HG02610 (cell line): ENCODE measurements at regions not wholly inside any gene's neighbourhood (a gene's known extent, or its start where the extent isn't known, plus 50 kb on each side); places are given as distances from the start of the nearest gene placed in this dataset.

ENCODE experiments used
- ATAC-seq: cut with Tn5 transposase; IDR thresholded peaks from one replicate; pipeline ENCODE4 v1.9.1; 2021; ENCODE audit warnings: mild to moderate bottlenecking, moderate library complexity; ENCODE audit not compliant: unreplicated experiment

DNA sequence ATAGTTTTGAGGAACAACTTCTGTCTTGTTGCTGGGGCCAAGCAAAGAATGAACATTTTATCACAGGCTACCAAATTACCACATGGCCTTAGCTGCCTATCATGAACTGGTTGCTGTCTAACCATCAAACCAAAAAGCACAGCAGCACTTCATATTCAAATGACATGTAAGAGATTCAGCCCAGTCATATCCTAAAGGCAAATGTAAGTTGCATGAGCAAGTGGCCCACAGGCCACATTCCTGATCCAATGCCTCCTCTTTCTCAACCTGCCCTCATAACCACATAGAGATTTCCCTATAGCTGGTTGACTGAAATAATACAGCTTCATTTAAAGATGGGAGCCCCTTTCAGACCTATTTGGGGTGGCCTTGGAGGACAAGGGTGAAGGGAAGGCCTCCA, 572.3 kb downstream of the IRS1 start:
- ATAC-seq = no peak

DNA sequence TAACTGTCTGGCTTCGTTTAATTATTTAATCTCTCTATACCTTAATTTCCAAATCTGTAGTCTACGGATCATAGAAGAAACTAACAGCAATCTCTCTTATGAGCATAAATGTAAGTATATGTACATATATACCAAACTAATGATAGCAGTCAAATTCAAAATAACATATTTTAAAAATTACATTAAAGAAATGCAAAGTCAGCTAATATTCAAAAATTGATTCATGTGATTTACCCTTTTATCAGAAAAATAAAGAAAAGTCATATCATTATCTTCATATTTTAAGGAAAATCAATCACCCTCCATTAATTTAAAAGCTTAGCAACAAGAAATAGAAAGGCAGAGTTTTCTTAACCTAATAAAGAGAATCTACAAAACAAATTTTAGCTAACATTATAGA, 575.9 kb downstream of the IRS1 start:
- no peak for ATAC-seq

DNA sequence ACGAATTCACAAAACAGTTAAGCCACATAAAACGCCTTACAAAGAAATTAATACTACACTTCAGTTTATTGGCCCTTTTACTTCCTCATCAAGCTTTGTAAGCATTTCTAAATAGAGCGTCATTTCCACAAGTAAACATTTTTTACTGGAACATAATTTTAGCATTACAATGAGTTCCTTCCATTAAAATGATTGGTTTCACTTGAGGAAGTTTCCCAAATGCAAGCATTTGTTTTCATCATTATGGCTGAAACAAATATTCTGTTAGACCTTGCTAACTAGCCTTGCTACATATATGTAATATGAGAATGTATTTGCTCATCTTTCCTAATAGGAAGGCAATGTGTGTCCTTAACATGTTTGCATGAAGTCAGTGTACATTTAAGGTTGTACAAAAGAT, 579.1 kb downstream of the IRS1 start:
- ATAC-seq = no peak

DNA sequence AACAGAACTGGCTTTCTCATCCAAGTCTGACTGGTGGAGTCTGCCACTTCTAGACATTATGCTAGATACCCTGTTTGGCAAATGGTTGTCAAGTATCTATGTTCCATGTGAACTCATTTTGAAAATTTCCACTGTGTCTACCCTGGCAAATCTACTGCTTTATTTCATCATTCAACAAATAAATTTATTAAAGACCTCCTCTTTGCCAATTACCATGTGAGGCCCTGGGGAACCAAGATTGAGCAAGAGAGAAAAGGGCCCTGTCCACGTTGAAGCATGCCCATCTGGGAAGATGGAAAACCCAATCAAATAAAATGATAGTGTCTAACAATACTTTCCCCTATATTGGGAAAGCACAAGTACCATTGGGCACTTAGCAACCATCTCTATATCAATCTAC, 582.4 kb downstream of the IRS1 start:
- no peak for ATAC-seq

DNA sequence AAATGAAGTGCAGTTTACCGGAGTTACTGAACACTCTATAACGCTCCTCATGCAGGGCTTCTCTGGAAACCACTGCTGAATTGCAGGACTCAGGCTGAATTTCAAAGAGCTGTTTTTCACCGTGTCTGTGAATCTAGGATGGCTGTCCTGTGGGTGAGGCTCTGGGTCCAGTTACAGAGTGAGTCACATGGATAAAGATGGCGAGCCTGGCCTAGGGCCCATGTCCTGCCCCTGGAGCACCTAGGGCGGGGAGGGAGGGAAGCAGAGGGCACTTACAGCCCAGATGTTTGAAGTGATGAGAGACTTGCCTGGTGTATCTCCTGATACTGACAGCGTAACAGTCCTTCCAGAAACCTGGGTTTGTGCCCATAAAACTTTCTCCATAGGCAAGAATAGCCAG, 583.0 kb downstream of the IRS1 start:
- no peak for ATAC-seq

DNA sequence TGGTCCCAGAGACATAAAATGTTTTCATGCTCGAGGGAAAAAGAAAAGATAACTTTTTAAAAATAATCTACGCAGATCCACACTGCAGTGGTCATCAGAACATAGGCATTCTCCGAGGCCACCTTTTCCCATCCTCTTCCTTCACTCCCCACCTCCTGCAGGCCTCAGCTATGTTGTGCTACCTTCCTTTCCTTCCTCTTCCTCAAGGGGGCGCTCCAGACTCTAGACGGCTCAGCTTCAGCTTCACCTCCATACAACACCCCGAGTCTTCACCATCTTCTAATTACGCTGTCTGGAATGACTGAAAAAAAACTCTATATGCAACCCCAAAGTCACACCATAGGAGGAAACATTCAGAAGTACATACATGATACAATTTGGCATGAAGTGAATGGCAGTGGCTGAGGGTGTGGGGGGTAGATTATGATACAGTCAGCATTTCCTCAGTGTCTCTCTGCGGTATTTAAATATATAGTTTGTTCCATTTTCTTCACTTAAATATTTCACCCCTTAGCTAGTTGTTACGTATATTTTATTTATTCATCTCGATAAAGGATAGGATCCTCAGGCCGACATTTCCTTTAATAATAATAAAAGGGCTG, 583.6 kb downstream of the IRS1 start:
- peak; percentile 91 for ATAC-seq

DNA sequence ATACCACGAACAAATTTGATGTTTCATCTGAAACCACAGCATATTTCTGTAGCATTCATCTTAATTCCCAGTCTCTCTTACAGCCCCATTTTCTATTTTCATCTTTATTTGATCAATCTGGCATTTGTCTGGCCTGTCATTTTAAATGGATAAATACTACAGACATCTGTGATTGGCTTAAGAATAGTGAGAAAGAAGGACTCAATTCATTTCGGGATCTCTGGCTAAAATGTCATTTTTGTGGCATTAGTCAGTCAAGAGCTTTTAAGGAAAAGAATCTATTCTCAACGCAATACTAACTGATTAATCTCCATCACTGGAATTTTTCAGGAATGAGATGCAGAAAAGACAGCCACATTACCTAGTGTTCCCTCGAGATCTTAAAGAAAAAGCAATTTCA, 585.9 kb downstream of the IRS1 start:
- ATAC-seq = no peak

DNA sequence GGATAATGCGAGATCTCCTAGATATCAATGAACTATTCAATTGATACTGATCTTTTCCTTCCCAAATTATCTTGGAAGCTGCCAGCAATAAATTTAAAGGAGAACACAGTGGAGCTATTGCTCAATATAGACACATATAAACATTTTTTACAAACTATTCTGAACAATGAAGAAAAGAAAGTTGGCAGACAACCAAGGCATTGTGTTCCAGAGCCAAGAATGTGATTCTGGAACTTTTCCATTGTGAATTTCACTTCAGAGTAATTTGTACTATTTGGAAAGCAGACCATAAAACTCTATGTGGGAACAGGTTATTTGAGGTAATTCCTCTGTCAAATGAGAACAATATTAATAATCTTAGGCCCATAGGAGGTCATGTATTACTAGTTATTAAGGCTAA, 588.2 kb downstream of the IRS1 start:
- no peak for ATAC-seq

DNA sequence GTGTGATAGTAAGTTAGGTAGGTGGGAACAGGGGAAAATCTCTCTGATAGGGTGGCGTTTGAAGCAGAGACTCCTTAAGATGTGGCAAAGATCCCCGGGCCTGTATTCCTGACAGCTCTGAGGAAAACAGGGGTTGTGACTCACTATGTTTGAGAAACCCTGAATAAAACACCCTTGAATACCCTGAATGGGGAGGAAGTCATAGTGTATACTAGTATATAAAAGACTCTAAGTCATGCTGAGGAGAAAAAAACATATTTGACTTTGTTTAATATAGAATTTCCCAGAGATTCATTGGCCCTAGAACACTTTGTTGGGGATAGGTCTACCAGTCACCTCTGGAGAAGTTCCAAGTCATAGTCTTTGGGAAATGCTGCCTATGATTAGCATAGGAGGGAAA, 590.9 kb downstream of the IRS1 start:
- ATAC-seq = no peak

DNA sequence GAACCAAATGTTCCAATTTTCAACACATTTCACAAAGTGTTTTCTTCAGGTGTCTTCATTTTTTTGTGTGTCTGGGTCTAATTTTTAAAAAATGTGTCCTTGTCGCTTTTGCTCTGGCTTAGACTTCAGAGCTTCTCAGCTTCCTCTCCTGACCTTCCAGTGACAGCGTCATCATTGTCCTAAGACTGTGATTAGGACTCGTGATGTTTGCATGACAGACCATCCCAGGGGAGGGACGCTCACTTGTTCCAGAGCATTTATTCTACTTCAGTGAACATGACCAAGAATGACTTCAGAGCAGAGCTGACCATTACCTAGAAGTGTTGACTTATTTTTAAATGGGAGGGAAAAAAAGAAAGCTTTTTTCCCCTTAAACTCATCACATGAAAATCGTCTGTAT, 591.9 kb downstream of the IRS1 start:
- no peak for ATAC-seq

DNA sequence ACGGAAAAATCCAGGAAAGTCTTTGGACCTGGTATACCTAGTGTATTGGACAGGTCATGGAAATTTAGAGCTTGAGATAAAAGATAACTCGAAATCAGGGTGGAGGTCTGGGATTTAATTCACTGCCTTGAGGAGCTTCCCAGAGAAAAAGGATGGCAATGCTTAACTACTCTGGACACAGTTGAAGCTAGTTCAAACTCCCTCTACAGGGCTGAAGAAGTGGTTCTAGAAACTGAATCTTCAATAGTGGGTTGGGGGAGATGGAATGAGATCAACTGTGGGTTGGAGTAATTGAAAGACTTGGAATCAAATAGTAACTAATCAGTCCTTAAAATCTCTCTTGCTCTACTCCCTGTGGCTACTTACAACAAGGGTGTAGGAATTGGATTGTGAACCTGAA, 600.1 kb downstream of the IRS1 start:
- no peak for ATAC-seq

DNA sequence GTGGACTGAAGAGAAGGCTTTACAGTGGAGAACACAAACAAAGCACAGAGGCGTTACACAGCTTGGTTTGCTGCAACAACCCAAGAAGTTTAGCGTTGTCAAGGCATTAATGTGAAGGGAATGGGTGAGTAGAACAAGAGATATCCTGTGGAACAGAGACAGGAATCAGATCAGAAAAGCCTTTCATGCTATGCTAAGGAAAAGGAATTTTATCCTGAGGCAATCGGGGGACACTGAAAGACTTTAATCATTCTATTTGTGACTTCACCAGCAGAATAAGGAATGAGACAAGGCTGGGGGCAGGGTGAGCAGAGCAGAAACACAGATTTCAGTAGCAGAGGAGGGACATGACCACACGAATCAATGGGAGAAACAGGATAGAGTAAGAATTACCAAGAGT, 600.7 kb downstream of the IRS1 start:
- ATAC-seq = no peak

DNA sequence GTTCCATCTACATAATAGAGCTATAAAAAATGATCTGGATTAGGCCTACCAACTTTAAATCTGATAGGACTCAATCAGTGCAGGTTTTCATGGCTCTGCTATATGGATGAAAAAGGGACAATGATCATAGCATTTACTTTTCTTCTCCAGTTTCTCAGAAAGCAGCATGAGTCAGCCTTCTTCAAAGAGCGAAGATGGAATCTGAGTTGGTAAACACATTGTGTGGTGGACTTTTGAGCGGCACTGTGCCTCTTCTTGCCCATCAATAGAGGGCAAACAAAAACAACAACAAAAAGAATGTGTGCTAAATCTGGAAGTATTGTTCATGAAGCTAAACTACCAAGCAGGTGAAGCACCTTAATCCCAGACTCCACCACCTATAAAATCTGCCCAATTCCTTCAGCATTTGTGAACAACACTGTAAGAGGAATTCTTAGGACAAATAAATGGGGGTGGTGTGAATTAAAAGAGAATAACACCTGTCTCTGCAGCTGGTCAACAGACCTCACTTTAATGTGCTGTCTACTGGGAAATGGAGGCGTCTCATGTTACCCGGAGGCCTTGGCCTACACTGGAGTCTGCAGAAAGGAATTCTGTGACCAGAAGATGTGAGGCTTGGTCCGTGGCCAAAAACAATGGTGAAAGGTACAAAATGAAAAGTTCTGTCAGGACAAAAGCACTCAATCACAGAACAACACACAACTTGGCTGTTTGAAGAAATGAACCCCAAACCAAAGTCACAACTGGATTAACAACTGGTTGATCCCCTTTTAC, 609.0 kb downstream of the IRS1 start:
- no peak for ATAC-seq

DNA sequence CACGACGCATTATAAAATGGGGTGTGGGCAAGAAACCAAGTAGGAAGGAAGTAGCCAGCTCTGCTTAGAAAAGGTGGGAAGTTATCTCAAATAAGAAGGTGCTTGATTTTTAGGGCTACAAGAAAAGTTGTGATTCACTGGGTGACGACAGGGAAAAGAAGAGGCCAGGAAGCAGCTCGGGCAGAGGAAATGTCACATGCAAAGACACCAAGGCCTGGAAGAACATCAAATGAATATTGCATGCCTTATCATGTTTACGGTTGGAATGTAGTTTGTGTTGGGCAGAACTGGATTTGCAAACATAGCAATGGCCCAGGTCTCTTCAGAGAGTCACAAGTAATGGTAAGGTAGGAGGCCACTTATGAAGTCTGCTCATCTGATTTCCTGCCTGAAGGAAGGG, 610.6 kb downstream of the IRS1 start:
- no peak for ATAC-seq

DNA sequence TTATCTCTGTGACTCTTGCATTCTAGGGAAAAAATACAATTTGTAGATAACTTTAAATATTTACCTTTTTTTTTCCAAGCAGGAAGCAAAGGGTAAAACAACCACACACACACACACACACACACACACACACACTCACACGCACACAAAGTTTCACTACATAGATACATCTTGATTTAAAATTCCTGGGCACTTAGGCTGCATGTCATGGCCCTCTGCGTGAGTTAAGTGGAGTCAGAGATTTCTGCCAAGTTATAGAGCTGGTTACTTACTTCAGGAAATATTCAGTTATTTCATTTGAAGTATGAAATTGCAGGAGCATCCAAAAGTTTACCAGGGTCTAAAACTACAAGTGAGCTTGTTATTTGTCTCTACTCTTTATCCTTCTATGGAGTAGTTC, 612.0 kb downstream of the IRS1 start:
- ATAC-seq = no peak

DNA sequence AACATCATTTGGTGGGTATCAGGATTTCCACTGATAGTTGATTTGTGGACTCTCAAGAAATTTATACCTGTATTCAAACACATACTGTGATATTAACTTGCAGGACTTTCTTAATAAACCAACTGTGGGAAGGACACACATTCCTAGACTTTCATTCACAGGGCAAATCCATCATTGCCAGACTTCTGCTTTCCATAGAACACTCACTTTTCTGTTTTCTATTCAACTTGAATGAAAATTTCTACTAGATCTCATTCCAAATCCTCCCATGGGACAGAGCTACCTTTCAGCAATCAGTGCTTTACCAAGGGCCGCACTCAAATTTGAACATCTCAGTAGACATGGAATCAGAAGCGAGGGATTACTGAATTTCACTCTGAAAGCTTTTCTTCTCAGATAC, 612.5 kb downstream of the IRS1 start:
- no peak for ATAC-seq

DNA sequence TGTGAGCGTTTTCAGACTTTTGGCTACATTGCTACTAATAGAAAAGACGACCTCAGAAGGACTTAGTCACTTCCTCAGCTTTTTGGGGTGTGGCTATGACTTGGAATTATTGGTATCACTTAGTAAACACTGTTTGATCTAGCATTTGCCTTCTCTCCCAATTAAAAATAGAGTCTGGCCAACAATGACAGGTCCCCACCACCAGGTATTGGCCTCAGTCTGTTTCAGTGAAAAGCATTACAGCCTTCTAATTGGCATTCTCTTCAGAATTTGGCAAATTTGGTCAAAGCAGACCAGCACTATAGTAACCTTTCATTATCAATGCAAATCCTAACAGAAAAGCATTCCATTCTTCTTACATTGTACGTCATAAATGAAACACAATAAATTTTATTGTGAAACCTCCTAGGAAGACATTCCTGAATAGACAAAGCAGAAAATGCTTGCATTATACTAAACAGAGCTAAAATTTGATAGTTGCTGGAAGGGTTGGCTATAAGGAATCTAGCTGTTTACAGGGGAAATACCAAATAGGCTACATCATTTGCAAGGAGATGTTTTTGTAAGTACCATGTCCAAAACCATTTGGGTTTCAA, 613.9 kb downstream of the IRS1 start:
- ATAC-seq = no peak

DNA sequence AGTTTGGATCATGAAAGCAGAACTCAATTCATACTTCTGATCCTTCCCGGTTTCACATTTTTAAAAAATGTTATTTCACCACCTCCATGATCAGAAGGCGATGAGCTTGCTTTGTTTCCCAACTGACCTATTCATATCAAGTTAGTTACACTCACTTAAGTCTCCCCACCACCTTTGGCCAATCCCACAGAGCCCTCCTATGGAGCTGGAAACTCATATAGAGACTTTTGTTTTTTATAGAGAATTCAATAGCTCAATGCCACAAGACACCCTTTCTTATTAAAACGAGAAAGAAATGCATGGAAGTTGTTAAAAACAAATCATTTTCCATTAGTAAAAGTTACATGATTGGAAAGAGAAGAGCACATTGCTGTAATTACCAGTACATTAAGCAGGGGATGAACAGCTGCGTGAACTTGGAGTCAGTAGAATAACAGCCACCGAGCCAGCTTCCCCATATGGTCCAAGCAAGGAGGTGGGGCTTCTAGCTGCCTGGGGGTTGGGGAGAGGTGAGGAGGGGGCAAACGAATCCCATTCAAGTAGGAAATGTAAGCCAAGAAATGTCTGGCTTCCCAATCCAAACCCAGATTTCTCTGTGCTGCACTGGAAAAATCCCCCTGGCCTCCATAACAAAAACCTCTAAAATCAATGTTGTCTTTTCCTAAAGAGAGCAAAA, 614.5 kb downstream of the IRS1 start:
- ATAC-seq = no peak

DNA sequence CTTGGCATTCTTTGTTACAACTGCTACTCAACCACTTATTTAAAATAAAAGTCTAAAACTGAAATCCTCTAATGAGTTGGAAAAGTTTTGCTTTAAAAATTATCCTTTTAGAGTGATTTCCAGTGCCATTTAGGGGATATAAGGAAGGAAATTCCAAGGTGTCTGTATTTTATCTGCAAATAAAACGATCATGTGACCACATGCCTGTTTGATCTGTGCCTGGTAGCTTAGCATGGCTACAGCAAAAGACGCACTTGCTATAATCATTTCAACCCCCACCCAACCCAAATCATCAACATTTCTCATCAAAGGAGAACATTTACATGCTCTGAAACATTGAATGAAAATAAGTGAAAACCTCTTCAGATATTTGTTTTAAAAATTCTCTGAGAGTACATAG, 615.1 kb downstream of the IRS1 start:
- ATAC-seq = no peak

DNA sequence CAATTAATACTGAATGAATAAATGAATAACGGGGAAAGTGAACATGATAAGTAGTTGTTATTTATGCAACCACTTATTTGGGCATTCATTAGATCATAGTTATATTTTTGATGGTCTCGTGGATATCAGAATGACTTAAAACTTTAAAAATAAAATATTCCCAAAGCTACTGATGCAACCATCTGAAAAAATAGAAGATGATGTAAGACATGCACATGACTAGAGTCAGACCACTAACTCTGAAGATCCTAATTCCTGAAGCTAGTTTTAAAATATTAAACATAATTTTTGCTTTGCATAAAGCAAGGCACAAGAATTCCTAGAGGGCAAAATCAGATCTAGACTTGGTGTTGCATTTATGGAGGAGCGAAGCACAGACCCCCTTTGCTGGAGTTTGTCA, 616.1 kb downstream of the IRS1 start:
- no peak for ATAC-seq

DNA sequence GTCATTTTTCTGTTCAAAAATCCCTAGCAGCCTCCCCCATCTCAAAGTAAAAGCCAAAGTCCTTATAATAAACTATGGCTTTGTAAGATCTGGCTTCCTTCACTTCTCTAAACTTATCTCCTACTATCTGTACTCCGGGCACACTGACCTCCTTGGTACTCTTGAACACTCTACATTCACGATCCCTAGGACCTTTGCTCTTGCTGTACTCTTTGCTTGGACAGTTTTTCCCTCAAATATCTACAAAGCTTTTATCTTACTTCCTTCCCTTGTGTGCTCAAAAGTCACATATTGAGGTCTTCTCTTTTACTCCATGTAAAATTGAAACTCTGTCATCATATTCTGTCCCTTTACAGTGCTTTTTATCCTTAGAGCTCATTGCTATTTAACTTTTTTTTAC, 616.6 kb downstream of the IRS1 start:
- ATAC-seq = no peak

DNA sequence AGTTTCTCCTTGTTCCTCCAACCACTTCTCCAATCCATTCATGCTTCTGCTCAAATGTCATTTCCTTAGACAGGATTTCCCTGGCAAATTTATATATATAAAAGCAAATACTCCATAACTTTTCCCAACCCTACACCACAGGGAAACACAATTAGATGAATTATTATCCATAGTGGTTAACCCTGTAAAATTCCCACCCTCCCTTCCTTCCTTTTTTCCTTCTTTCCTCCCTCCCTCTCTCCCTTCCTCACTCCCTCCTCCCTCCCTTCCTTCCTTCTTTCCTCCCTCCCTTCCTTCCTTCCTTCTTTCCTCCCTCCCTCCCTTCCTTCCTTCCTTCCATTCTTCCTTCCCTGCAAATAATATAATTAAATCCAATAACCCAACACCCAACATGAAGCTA, 617.7 kb downstream of the IRS1 start:
- ATAC-seq = no peak
